GM12878 (cell line): ENCODE measurements at regions not wholly inside any gene's neighbourhood (a gene's known extent, or its start where the extent isn't known, plus 50 kb on each side); places are given as distances from the start of the nearest gene placed in this dataset.

Experiments used
- ATAC-seq: fragments of 200-7000 bp; cut with Tn5 transposase; 3 replicates; pipeline ENCODE4 v1.9.1; 2020; ENCODE audit warnings: mild to moderate bottlenecking, moderate library complexity
- BruUV-seq: library from RNA; stranded (reverse); fragments of 400-500 nt; replicated peaks from 2 replicates; lab custom pipeline; 2021; lab: Mats Ljungman, UMichigan
- CTCF ChIA-PET: fragments of 300-600 bp; sonication (Branson Sonifier 250); formaldehyde crosslinking; extraction: SDS; loops from one replicate; lab custom pipeline; 2021; ENCODE audit warnings: inconsistent platforms; lab: Yijun Ruan, JAX
- POLR2A ChIA-PET: fragments of 350-600 bp; formaldehyde crosslinking; extraction: SDS; loops from one replicate; lab custom pipeline; 2021; ENCODE audit warnings: inconsistent platforms; lab: Charles Lee
- RAD21 ChIA-PET: fragments of 300-600 bp; sonication (Branson Sonifier 250); formaldehyde crosslinking; loops from one replicate; lab custom pipeline; 2023; ENCODE audit warnings: antibody characterized with exemption; ENCODE audit not compliant: unreplicated experiment; lab: Charles Lee
- SMC1A ChIA-PET: fragments of 300-600 bp; sonication (Branson Sonifier 250); formaldehyde crosslinking; loops from one replicate; lab custom pipeline; 2023; ENCODE audit not compliant: unreplicated experiment, uncharacterized antibody; lab: Charles Lee
- DNase-seq: peaks from one replicate; pipeline ENCODE4 v3.0.0-alpha.2; 2011; ENCODE audit warnings: low read depth, low spot score
- FAIRE-seq: peaks from 3 replicates; lab custom pipeline; 2011; peaks lifted over from hg19 to GRCh38; lab: Jason Lieb, UNC
- H2AFZ ChIP-seq: 2 replicates; pipeline ENCODE4 v1.6.0; 2011; ENCODE audit warnings: low read depth, low read length, control low read depth; ENCODE audit not compliant: control insufficient read depth
- H3K27ac ChIP-seq: 2 replicates; pipeline ENCODE4 v1.5.1; 2011; ENCODE audit warnings: control low read depth; ENCODE audit not compliant: control insufficient read depth, insufficient read depth
- H3K27me3 ChIP-seq, 2 experiments: replicated peaks in 1 of 2; 2 replicates each; pipeline versions ENCODE4 v1.6.0 to v1.6.1; 2011; ENCODE audit warnings: low read length in 1 of 2; ENCODE audit not compliant: control insufficient read depth in 2 of 2, insufficient read depth in 2 of 2
- H3K36me3 ChIP-seq, 2 experiments: 2 replicates each; pipeline ENCODE4 v1.5.1; 2011; ENCODE audit warnings: low read length in 1 of 2; ENCODE audit not compliant: control insufficient read depth in 2 of 2, insufficient read depth in 2 of 2
- H3K4me1 ChIP-seq: 2 replicates; pipeline ENCODE4 v1.6.1; 2011; ENCODE audit warnings: mild to moderate bottlenecking, low read length, moderate library complexity, mixed read lengths; ENCODE audit not compliant: control insufficient read depth, insufficient read depth
- H3K4me2 ChIP-seq: 2 replicates; pipeline ENCODE4 v1.6.0; 2011; ENCODE audit warnings: control low read depth; ENCODE audit not compliant: control insufficient read depth, insufficient read depth
- H3K4me3 ChIP-seq: fragments of 200-600 bp; sonication (generic); 2 replicates; pipeline ENCODE4 v1.5.1; 2016
- H3K79me2 ChIP-seq: 2 replicates; pipeline ENCODE4 v1.6.0; 2011; ENCODE audit warnings: low read length; ENCODE audit not compliant: control insufficient read depth, insufficient read depth
- H3K9ac ChIP-seq: 2 replicates; pipeline ENCODE4 v1.8.0; 2011; ENCODE audit warnings: low read length, control low read depth, mixed read lengths; ENCODE audit not compliant: control insufficient read depth, insufficient read depth
- H3K9me3 ChIP-seq: replicated peaks from 3 replicates; pipeline ENCODE4 v1.5.1; 2011; ENCODE audit warnings: mild to moderate bottlenecking, low read length; ENCODE audit not compliant: control insufficient read depth, insufficient read depth
- H4K20me1 ChIP-seq: 2 replicates; pipeline ENCODE4 v1.6.0; 2011; ENCODE audit not compliant: control insufficient read depth, insufficient read depth
- BMI1 ChIP-seq: fragments of 450-650 bp; IDR thresholded peaks from 2 replicates; pipeline ENCODE4 v1.6.1; 2016; ENCODE audit warnings: mild to moderate bottlenecking, moderate library complexity, borderline replicate concordance
- CREM ChIP-seq: IDR thresholded peaks from 2 replicates; pipeline ENCODE4 v1.6.1; 2014; ENCODE audit warnings: antibody characterized with exemption, low read depth
- ELK1 ChIP-seq: IDR thresholded peaks from 2 replicates; pipeline ENCODE4 v1.6.1; 2012; ENCODE audit warnings: low read depth, low read length, improper control_type of control experiment
- EP300 ChIP-seq, 2 experiments: fragments of 150-350 bp in 1 of 2; IDR thresholded peaks; 2 replicates each; pipeline ENCODE4 v1.6.1; 2011 to 2012; ENCODE audit warnings: low read depth in 2 of 2, low read length in 2 of 2, borderline replicate concordance in 1 of 2, improper control_type of control experiment in 1 of 2, inconsistent platforms in 1 of 2; ENCODE audit not compliant: control insufficient read depth in 1 of 2
- ETV6 ChIP-seq, 2 experiments: fragments of 450-650 bp in 1 of 2; IDR thresholded peaks in 1 of 2; conservative IDR thresholded peaks in 1 of 2; 2 replicates each; pipeline ENCODE4 v1.6.1; 2014; ENCODE audit warnings: antibody characterized with exemption in 1 of 2, borderline replicate concordance in 1 of 2, low read depth in 1 of 2, mild to moderate bottlenecking in 1 of 2, moderate library complexity in 1 of 2
- HDAC6 ChIP-seq: fragments of 200-600 bp; sonication (generic); IDR thresholded peaks from one replicate; pipeline ENCODE4 v1.8.0; 2017; ENCODE audit warnings: antibody characterized with exemption; ENCODE audit not compliant: unreplicated experiment
- MEF2A ChIP-seq: IDR thresholded peaks from 2 replicates; pipeline ENCODE4 v1.6.1; 2011; ENCODE audit warnings: low read depth, mild to moderate bottlenecking, low read length, moderate library complexity; ENCODE audit not compliant: insufficient read depth
- MTA2 ChIP-seq: fragments of 450-650 bp; IDR thresholded peaks from 2 replicates; pipeline ENCODE4 v1.6.1; 2016; ENCODE audit warnings: low read depth, mild to moderate bottlenecking, moderate library complexity
- NFYB ChIP-seq: IDR thresholded peaks from 2 replicates; pipeline ENCODE4 v1.6.1; 2011; ENCODE audit warnings: low read depth, mild to moderate bottlenecking, low read length, improper control_type of control experiment, moderate library complexity; ENCODE audit not compliant: insufficient read depth
- PBX3 ChIP-seq: IDR thresholded peaks from 2 replicates; pipeline ENCODE4 v1.6.1; 2011; ENCODE audit warnings: mild to moderate bottlenecking, low read depth, low read length, moderate library complexity; ENCODE audit not compliant: insufficient replicate concordance
- RBBP5 ChIP-seq: fragments of 200-600 bp; sonication (generic); conservative IDR thresholded peaks from 2 replicates; pipeline ENCODE4 v1.6.1; 2016
- RELA ChIP-seq: fragments of 450-650 bp; IDR thresholded peaks from 2 replicates; pipeline ENCODE4 v1.8.0; 2014; ENCODE audit warnings: borderline replicate concordance; ENCODE audit not compliant: partially characterized antibody
- SIN3A ChIP-seq: IDR thresholded peaks from 2 replicates; pipeline ENCODE4 v1.6.1; 2012; ENCODE audit warnings: low read depth, low read length, improper control_type of control experiment
- STAT1 ChIP-seq: fragments of 450-650 bp; conservative IDR thresholded peaks from 2 replicates; pipeline ENCODE4 v1.6.1; 2014; ENCODE audit warnings: antibody characterized with exemption, mild to moderate bottlenecking
- USF2 ChIP-seq: IDR thresholded peaks from 2 replicates; pipeline ENCODE4 v1.6.1; 2011; ENCODE audit warnings: low read depth, low read length, improper control_type of control experiment, borderline replicate concordance
- YBX1 ChIP-seq: fragments of 450-650 bp; IDR thresholded peaks from 2 replicates; pipeline ENCODE4 v1.6.1; 2016; ENCODE audit warnings: antibody characterized with exemption
- WGBS: methylation state at CpG from one replicate; pipeline ENCODE4 v1.1.6; 2016; ENCODE audit warnings: low lambda C conversion rate; ENCODE audit not compliant: insufficient replicate concordance, insufficient coverage; ENCODE audit errors: missing lambda C conversion rate; 5-methylcytosine and 5-hydroxymethylcytosine counted together
- in situ Hi-C: fragments of 300-500 bp; cut with MboI; formaldehyde crosslinking; loops from 9 replicates; pipeline ENCODE4 v1.14.3; 2018; ENCODE audit warnings: mixed read lengths
- intact Hi-C: fragments of 100-400 bp; cut with micrococcal nuclease; formaldehyde crosslinking; loops from one replicate; pipeline ENCODE4 v1.14.2; 2022; ENCODE audit not compliant: unreplicated experiment
- TF ChIP-seq, protein P1 (sequence below): fragments of 450-650 bp; IDR thresholded peaks from 2 replicates; pipeline ENCODE4 v1.6.1; 2017; ENCODE audit warnings: antibody characterized with exemption, mild to moderate bottlenecking, moderate library complexity

DNA sequence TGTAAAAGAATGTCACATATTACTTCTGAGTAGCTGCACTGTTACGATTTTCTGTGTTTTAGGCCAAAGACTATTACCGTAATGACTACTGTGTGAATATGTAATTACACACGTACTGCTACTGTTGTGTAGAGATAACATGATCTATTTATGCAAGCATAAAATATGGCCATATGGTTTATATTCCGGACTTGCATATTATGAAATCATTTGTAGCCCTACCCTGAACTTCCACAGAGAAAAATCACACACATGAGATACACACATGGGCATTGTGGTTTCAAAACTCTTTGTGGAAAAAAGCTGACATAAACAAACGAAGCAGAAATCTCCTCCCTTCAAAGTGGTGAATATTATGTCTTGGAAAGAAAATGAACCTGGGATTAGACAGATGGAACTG lies 373.0 kb upstream of the ADAMTS5 start:
- ChIA-PET POLR2A (no interaction called here), SMC1A (no interaction called here), CTCF (no interaction called here), RAD21 (no interaction called here)
- Histone ChIP-seq H3K4me1 (no peaks in the 10 kb centered on the region), H3K27me3 (no peaks in the 10 kb centered on the region), H3K4me3 (no peak overlapping the region), H2AFZ (no peak overlapping the region), H3K9me3 (no peaks in the 10 kb centered on the region), H4K20me1 (no peaks in the 10 kb centered on the region), H3K36me3 (no peaks in the 10 kb centered on the region), H3K27ac (no peak overlapping the region), H3K4me2 (no peak overlapping the region), H3K79me2 (no peaks in the 10 kb centered on the region), H3K9ac (no peak overlapping the region)
- DNase-seq (no peak), FAIRE-seq (no peak), ATAC-seq (no peak)
- no TSS peak for BruUV-seq
- WGBS, result 14% methylated on average over 5 of the region's 5 CpGs
- intact Hi-C loops (no loop called here), in situ Hi-C loops (no loop called here)
- TF ChIP-seq ELK1, result no peak
- TF ChIP-seq MEF2A, result no peak
- TF ChIP-seq EP300 (IDR thresholded peaks at IDR 0.05; ENCODE audit: borderline replicate concordance in 1 of 2, control insufficient read depth in 1 of 2, low read depth in 2 of 2, low read length in 2 of 2), result no peak
- TF ChIP-seq YBX1, result no peak
- no peak for TF ChIP-seq USF2
- TF ChIP-seq STAT1, result no peak
- no peak for TF ChIP-seq BMI1
- no peak for TF ChIP-seq CREM
- TF ChIP-seq NFYB, result no peak
- TF ChIP-seq, protein P1, sequence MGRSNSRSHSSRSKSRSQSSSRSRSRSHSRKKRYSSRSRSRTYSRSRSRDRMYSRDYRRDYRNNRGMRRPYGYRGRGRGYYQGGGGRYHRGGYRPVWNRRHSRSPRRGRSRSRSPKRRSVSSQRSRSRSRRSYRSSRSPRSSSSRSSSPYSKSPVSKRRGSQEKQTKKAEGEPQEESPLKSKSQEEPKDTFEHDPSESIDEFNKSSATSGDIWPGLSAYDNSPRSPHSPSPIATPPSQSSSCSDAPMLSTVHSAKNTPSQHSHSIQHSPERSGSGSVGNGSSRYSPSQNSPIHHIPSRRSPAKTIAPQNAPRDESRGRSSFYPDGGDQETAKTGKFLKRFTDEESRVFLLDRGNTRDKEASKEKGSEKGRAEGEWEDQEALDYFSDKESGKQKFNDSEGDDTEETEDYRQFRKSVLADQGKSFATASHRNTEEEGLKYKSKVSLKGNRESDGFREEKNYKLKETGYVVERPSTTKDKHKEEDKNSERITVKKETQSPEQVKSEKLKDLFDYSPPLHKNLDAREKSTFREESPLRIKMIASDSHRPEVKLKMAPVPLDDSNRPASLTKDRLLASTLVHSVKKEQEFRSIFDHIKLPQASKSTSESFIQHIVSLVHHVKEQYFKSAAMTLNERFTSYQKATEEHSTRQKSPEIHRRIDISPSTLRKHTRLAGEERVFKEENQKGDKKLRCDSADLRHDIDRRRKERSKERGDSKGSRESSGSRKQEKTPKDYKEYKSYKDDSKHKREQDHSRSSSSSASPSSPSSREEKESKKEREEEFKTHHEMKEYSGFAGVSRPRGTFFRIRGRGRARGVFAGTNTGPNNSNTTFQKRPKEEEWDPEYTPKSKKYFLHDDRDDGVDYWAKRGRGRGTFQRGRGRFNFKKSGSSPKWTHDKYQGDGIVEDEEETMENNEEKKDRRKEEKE, result no peak
- no peak for TF ChIP-seq RELA
- no peak for TF ChIP-seq RBBP5
- no peak for TF ChIP-seq PBX3
- TF ChIP-seq MTA2, result no peak
- no peak for TF ChIP-seq HDAC6
- no peak for TF ChIP-seq SIN3A
- no peak for TF ChIP-seq ETV6 (conservative IDR thresholded peaks at IDR 0.05 in 1 of 2, IDR thresholded peaks at IDR 0.05 in 1 of 2; ENCODE audit: borderline replicate concordance in 1 of 2, low read depth in 1 of 2)
- TF ChIP-seq, all 136 proteins: peak for 0
